K562 (cell line): ENCODE measurements at regions not wholly inside any gene's neighbourhood (a gene's known extent, or its start where the extent isn't known, plus 50 kb on each side); places are given as distances from the start of the nearest gene placed in this dataset.

Experiments used
- CREBBP ChIP-seq: IDR thresholded peaks from one replicate; pipeline ENCODE4 v1.6.1; 2012; ENCODE audit warnings: low read depth, mild to moderate bottlenecking, control low read depth, inconsistent platforms, low read length
- ETS2 ChIP-seq: IDR thresholded peaks from 2 replicates; pipeline ENCODE4 v1.6.1; 2016; ENCODE audit warnings: borderline replicate concordance, missing genetic modification characterization, mild to moderate bottlenecking, moderate library complexity, missing compliant biosample characterization; ENCODE audit not compliant: poor library complexity, severe bottlenecking
- GABPB1 ChIP-seq: sonication (generic); formaldehyde crosslinking; IDR thresholded peaks from 2 replicates; pipeline ENCODE4 v1.8.0; 2022; ENCODE audit warnings: mild to moderate bottlenecking, missing genetic modification reagents
- IFI16 ChIP-seq: fragments of 250-450 bp; sonication (Bioruptor Pico); IDR thresholded peaks from 2 replicates; pipeline ENCODE4 v2.1.2; 2022; ENCODE audit warnings: mild to moderate bottlenecking, inconsistent platforms
- MBD2 ChIP-seq: sonication (generic); IDR thresholded peaks from 2 replicates; pipeline ENCODE4 v1.6.1; 2016; ENCODE audit warnings: low read depth, borderline replicate concordance
- NR2C1 ChIP-seq, 2 experiments: fragments of 450-650 bp; IDR thresholded peaks; 2 replicates each; pipeline ENCODE4 v1.6.1; 2017; ENCODE audit warnings: mild to moderate bottlenecking in 2 of 2, antibody characterized with exemption in 1 of 2, inconsistent platforms in 1 of 2, missing compliant biosample characterization in 1 of 2, missing genetic modification characterization in 1 of 2
- PCBP2 ChIP-seq: fragments of 200-400 bp; formaldehyde crosslinking; IDR thresholded peaks from 2 replicates; pipeline ENCODE4 v1.6.1; 2018; ENCODE audit warnings: low read length, low read depth, mild to moderate bottlenecking, moderate library complexity; ENCODE audit not compliant: poor library complexity, severe bottlenecking
- PREB ChIP-seq: sonication (generic); formaldehyde crosslinking; IDR thresholded peaks from 2 replicates; pipeline ENCODE4 v1.8.1; 2023; ENCODE audit warnings: mild to moderate bottlenecking, missing genetic modification reagents
- SAFB ChIP-seq: fragments of 200-400 bp; formaldehyde crosslinking; IDR thresholded peaks from 2 replicates; pipeline ENCODE4 v1.6.1; 2017; ENCODE audit warnings: low read depth, low read length, borderline replicate concordance
- STAG1 ChIP-seq: sonication (generic); formaldehyde crosslinking; IDR thresholded peaks from 2 replicates; pipeline ENCODE4 v1.5.0; 2020; ENCODE audit warnings: missing genetic modification reagents, borderline replicate concordance
- XRCC4 ChIP-seq: IDR thresholded peaks from one replicate; pipeline ENCODE4 v1.6.1; 2011; ENCODE audit not compliant: insufficient read depth, insufficient read length; ENCODE audit errors: extremely low read depth
- ZC3H11A ChIP-seq: IDR thresholded peaks from 2 replicates; pipeline ENCODE4 v1.6.1; 2012; ENCODE audit warnings: low read depth, low read length, improper control_type of control experiment
- ZMIZ1 ChIP-seq, 2 experiments: fragments of 150-350 bp in 1 of 2; IDR thresholded peaks; 2 replicates each; pipeline ENCODE4 v1.6.1; 2012 to 2016; ENCODE audit warnings: low read depth in 2 of 2, low read length in 2 of 2, mild to moderate bottlenecking in 1 of 2, moderate library complexity in 1 of 2
- ZNF324 ChIP-seq: fragments of 250-450 bp; sonication (Bioruptor Pico); IDR thresholded peaks from 2 replicates; pipeline ENCODE4 v1.4.0; 2020; ENCODE audit warnings: mild to moderate bottlenecking
- TF ChIP-seq, protein P1 (sequence below): fragments of 250-450 bp; sonication (Bioruptor Pico); IDR thresholded peaks from 2 replicates; pipeline ENCODE4 v1.4.0; 2020; ENCODE audit warnings: mild to moderate bottlenecking
- TF ChIP-seq, protein P2 (sequence below): sonication (generic); formaldehyde crosslinking; IDR thresholded peaks from 2 replicates; pipeline ENCODE4 v1.9.0; 2022; ENCODE audit warnings: mild to moderate bottlenecking, missing genetic modification reagents

DNA sequence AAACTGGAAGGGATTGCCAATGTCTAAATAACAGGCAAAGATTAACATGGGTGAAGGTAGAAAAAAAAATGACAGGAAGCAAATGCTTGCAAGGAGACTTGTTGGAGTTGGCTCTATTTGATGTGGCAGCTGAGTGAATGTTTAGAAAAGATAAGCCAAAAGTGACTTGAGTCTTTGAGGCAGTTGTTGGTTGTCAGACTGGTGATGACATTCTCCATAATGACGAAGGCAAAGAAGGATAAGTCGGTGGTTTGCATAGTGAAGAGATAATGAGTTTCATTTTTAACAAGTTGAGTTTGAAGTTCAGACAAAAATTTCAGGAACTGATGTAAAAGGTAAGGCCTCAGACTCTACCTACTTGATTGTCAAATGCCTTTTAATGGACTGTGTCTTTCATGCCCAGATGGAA is 704.1 kb upstream of the SGO1 start (continued):
- TF ChIP-seq, protein P1, sequence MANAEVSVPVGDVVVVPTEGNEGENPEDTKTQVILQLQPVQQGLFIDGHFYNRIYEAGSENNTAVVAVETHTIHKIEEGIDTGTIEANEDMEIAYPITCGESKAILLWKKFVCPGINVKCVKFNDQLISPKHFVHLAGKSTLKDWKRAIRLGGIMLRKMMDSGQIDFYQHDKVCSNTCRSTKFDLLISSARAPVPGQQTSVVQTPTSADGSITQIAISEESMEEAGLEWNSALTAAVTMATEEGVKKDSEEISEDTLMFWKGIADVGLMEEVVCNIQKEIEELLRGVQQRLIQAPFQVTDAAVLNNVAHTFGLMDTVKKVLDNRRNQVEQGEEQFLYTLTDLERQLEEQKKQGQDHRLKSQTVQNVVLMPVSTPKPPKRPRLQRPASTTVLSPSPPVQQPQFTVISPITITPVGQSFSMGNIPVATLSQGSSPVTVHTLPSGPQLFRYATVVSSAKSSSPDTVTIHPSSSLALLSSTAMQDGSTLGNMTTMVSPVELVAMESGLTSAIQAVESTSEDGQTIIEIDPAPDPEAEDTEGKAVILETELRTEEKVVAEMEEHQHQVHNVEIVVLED (CRISPR knock-in tag), result no peak
- no peak for TF ChIP-seq IFI16 (CRISPR knock-in tag)
- TF ChIP-seq ZMIZ1 (IDR thresholded peaks at IDR 0.05; ENCODE audit: low read depth in 2 of 2, low read length in 2 of 2), result no peak
- no peak for TF ChIP-seq PCBP2
- TF ChIP-seq SAFB, result no peak
- no peak for TF ChIP-seq XRCC4
- TF ChIP-seq CREBBP, result no peak
- TF ChIP-seq ZC3H11A, result no peak
- no peak for TF ChIP-seq GABPB1 (CRISPR knock-in tag)
- no peak for TF ChIP-seq ETS2 (tag)
- TF ChIP-seq PREB (CRISPR knock-in tag), result no peak
- TF ChIP-seq, protein P2, sequence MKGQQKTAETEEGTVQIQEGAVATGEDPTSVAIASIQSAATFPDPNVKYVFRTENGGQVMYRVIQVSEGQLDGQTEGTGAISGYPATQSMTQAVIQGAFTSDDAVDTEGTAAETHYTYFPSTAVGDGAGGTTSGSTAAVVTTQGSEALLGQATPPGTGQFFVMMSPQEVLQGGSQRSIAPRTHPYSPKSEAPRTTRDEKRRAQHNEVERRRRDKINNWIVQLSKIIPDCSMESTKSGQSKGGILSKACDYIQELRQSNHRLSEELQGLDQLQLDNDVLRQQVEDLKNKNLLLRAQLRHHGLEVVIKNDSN, result no peak
- no peak for TF ChIP-seq NR2C1 (IDR thresholded peaks at IDR 0.05)
- TF ChIP-seq NR2C1 (tag; IDR thresholded peaks at IDR 0.05), result no peak
- TF ChIP-seq MBD2, result no peak
- TF ChIP-seq ZNF324 (CRISPR knock-in tag), result no peak
- TF ChIP-seq STAG1 (CRISPR knock-in tag), result no peak
